Heart left ventricle (tissue), 13 donors: ENCODE measurements at regions not wholly inside any gene's neighbourhood (a gene's known extent, or its start where the extent isn't known, plus 50 kb on each side); places are given as distances from the start of the nearest gene placed in this dataset.

Experiments used
- POLR2A ChIP-seq, 2 donors: fragments of 450-650 bp; IDR thresholded peaks; one replicate each; pipeline ENCODE4 v1.6.1; 2017; ENCODE audit warnings: antibody characterized with exemption in 2 of 2, mild to moderate bottlenecking in 2 of 2, moderate library complexity in 2 of 2
- TF ChIP-seq, protein P1 (sequence below), 12 donors: fragments of 200-600 bp; sonication (generic) in 4 of 12; IDR thresholded peaks; one replicate each; pipeline versions ENCODE4 v1.5.0 to v1.8.0; 2018 to 2022; ENCODE audit warnings: antibody characterized with exemption in 12 of 12, mild to moderate bottlenecking in 5 of 12
- donor health status: ischemic (EF 13 %, LVEDD 7.1; RV severe dilation, severe dysfunction).
- donor health status: DM: no; HTN: yes; CAD: no.
- donor health status: DM: no; HTN: no; CAD: no.
- donor health status: ischemic (EF 25% LVEDD 6.9; RV normal size, moderate dysfunction).
- donor health status: ischemic (EF 25% LVEDD 5.7; RV mildly dilated, moderate dysfunction).
- donor health status: ischemic (EF 35%, LVEDD 5.7; RV mildly dilated, moderate dysfunction).
- donor health status: nonischemic (EF 11% LVEDD 7.7; RV severe dilation, severe dysfunction).
- donor health status: DM: yes; HTN: yes; CAD: no.
- donor health status: PGD.
- donor health status: ischemic (EF 29% LVEDD 5.4; RV normal size, mild dysfunction).
- donor health status: nonischemic (EF 23%, LVEDD 6.1; RV moderate dilation, normal function).

DNA sequence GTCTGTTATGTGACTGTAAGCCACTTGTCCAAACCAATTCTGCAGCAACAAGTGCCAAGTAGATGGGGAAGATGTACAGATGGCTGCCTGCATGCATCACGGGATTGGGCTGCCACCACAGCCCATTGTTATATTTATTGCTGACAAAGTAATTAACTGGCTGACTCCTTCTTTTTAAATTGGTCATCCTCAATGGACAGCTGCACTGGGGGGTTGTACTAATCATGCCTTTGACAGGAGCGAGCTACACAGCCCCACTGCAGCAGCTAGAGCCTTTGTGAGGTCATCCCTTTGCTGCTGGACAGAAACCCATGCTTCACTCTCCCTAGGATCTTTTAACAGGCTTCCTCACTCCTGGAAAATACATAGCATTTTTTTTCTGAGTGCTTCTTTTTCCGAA is 146.7 kb upstream of the CXXC4 start:
- TF ChIP-seq, protein P1, sequence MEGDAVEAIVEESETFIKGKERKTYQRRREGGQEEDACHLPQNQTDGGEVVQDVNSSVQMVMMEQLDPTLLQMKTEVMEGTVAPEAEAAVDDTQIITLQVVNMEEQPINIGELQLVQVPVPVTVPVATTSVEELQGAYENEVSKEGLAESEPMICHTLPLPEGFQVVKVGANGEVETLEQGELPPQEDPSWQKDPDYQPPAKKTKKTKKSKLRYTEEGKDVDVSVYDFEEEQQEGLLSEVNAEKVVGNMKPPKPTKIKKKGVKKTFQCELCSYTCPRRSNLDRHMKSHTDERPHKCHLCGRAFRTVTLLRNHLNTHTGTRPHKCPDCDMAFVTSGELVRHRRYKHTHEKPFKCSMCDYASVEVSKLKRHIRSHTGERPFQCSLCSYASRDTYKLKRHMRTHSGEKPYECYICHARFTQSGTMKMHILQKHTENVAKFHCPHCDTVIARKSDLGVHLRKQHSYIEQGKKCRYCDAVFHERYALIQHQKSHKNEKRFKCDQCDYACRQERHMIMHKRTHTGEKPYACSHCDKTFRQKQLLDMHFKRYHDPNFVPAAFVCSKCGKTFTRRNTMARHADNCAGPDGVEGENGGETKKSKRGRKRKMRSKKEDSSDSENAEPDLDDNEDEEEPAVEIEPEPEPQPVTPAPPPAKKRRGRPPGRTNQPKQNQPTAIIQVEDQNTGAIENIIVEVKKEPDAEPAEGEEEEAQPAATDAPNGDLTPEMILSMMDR (IDR thresholded peaks at IDR 0.05) = no peak
- TF ChIP-seq POLR2A (IDR thresholded peaks at IDR 0.05) = no peak
